NB4 (cell line): ENCODE measurements at regions not wholly inside any gene's neighbourhood (a gene's known extent, or its start where the extent isn't known, plus 50 kb on each side); places are given as distances from the start of the nearest gene placed in this dataset.
A peak's percentile ranks its signal among the peaks of the same experiment; 100 is the strongest.

Source experiments
- DNase-seq: peaks from one replicate; pipeline ENCODE4 v3.0.0; 2010; ENCODE audit warnings: low read depth
- H3K4me3 ChIP-seq: one replicate; pipeline ENCODE4 v1.5.1; 2011; ENCODE audit warnings: mild to moderate bottlenecking, low read depth, low read length, moderate library complexity
- CTCF ChIP-seq: IDR thresholded peaks from one replicate; pipeline ENCODE4 v1.5.1; 2012; ENCODE audit warnings: low read depth, low read length
- MYC ChIP-seq: IDR thresholded peaks from 2 replicates; pipeline ENCODE4 v1.6.1; 2011; ENCODE audit warnings: low read depth, low read length
- POLR2A ChIP-seq: IDR thresholded peaks from 2 replicates; pipeline ENCODE4 v1.6.1; 2011; ENCODE audit warnings: mild to moderate bottlenecking; ENCODE audit not compliant: insufficient read length; ENCODE audit errors: extremely low read depth
- TF ChIP-seq, protein P1 (sequence below): IDR thresholded peaks from 2 replicates; pipeline ENCODE4 v1.6.1; 2011; ENCODE audit warnings: low read depth, low read length

- peak; percentile 76 for DNase-seq
- peak overlapping the region; percentile 59 for H3K4me3 ChIP-seq
- TF ChIP-seq POLR2A (no peak), MYC (no peak), CTCF (no peak)
- TF ChIP-seq, protein P1, sequence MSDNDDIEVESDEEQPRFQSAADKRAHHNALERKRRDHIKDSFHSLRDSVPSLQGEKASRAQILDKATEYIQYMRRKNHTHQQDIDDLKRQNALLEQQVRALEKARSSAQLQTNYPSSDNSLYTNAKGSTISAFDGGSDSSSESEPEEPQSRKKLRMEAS, result no peak
Observed at GRCh38 chrX:40152741-40153344, 55.1 kb upstream of the BCOR start.

- peak overlapping the region; percentile 59 for H3K4me3 ChIP-seq
- no peak for TF ChIP-seq CTCF
- TF ChIP-seq, protein P1, result peak; percentile 34; the same call in 1 of the 2 replicates
- no peak for DNase-seq
Observed at GRCh38 chrX:40152173-40152711, 54.5 kb upstream of the BCOR start.

DNA sequence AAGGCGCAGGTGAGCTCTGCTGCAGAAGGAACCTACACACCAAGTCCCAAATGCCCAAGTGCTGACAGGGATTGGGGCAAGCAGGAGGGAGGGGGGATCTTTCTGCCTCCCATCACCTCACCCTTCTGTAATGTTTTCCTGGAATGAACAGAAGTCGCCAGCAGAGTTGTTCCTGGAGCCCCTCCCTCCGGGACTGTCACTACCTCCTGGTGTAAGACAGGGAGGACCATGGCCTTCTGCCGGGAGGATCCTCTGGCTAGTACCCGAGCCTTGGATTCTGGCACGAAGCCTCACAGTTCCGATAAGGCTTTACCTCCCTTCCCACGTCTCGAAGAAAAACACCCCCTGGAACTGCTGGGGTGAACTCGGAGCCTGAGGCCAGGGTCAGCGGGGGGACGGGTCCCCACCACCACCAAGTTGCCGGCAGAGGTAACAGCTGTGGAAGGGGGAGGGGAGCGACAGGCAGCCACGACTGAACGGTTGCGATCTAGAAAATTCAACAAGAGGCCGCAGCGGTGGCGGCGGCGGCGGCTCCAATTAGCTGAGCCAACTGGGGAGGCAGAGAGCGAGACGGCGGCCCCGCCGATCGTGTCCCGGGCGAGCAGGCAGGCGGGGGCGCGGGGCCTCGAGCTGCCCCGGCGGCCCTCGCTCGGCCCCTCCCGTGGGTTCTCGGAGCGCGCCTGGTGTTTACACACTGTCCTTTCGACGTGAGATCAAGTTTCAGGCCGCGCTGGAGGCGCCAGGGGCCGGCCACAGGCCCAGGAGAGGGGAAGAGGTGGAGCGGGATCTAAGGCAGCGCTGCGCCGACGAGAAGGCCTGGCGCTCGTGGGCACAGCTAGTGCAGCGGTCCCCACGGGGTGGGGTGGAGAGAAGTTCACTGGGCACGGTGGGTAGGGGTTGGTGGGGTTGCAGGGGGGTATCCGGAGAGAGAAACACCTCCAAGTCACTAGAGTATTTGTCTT, 53.7 kb upstream of the BCOR start:
- no peak overlapping the region for H3K4me3 ChIP-seq
- DNase-seq, result no peak
- TF ChIP-seq POLR2A (no peak), MYC (no peak), CTCF (no peak)
- TF ChIP-seq, protein P1, result no peak

- DNase-seq, result peak; percentile 82
- TF ChIP-seq POLR2A (no peak), MYC (no peak), CTCF (no peak)
- TF ChIP-seq, protein P1, result no peak
Observed at GRCh38 chrX:40150503-40150902, 52.7 kb upstream of the BCOR start.

DNA sequence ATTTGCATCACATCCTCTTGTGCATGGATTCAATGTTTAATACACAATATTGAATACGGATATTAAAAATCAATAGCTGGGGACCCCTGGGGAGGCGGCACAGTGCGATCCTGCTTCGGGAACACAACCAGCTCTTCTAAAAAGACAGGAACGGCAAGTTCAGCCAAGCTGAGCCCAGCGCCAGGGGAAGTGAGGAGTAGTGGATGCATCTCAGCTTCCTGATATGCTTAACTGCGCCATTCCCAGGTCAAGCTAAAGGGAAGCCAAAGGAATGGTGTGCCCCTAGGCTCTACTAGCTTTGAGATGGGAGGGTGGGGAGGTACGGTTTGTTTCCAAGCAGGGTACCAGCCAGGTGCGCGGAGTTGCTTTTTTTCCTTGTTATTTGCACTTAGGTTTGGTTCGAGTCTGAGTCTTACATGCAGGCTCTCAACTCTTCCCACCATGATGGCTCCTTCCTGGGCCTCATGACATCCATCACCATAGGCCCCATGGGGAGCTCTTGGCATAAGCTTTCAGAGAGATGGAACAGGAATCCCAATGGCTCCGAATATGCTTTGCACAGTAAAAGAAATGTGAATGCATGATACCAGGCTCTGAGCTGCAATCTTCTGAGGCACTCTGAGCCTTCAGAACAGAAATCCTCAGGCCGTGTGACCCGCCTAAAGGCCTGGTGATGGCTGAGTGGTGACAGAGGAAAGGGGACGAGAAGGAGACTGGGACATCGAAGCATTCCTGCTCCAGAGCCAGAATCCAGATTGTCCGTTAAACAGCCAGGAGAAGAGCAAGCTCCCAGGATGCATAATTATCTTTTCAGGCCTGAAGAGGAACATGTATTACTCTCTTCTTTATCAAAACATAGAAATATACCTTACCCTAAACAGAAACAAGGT, 51.8 kb upstream of the BCOR start:
- TF ChIP-seq CTCF, result no peak
- TF ChIP-seq, protein P1, result no peak
- TF ChIP-seq MYC, result no peak
- TF ChIP-seq POLR2A, result no peak
- no peak for DNase-seq
- H3K4me3 ChIP-seq, result no peak overlapping the region

More at GRCh38 chrX:40150503-40150902, 52.7 kb upstream of the BCOR start:
- H3K4me3 ChIP-seq, result no peak overlapping the region
